ENCODE measurements at regions not wholly inside any gene's neighbourhood (a gene's known extent, or its start where the extent isn't known, plus 50 kb on each side); places are given as distances from the start of the nearest gene placed in this dataset.
A peak's percentile ranks its signal among the peaks of the same experiment; 100 is the strongest.
"Not testable (repeated sequence)": the region's sequence is repeated elsewhere in the genome, so short reads cannot be mapped to it uniquely, and the experiment has no call there.

GRCh38 chr1:96152957-96153356 is 568.6 kb upstream of the PTBP2 start:
- not testable (repeated sequence) for H3K27me3 ChIP-seq (ENCODE audit: control insufficient read depth, insufficient read depth, low read length)

GRCh38 chr1:96157101-96157500 is 564.5 kb upstream of the PTBP2 start:
- H3K36me3 ChIP-seq (ENCODE audit: control insufficient read depth, insufficient read depth, low read length): no peaks in the 10 kb centered on the region

More at GRCh38 chr1:96152957-96153356, 568.6 kb upstream of the PTBP2 start:
- not testable (repeated sequence) for H3K4me3 ChIP-seq (ENCODE audit: low read depth, low read length); H3K36me3 ChIP-seq (ENCODE audit: control insufficient read depth, insufficient read depth, low read length); H3K27ac ChIP-seq (ENCODE audit: low read depth, low read length); H3K4me1 ChIP-seq (ENCODE audit: control insufficient read depth, insufficient read depth, low read length); H3K9ac ChIP-seq (ENCODE audit: low read depth, low read length)
- H3K9me3 ChIP-seq (ENCODE audit: control insufficient read depth, insufficient read depth, low read length): peaks cover 11% of the 10 kb centered on the region

GRCh38 chr1:96159379-96159778 is 562.2 kb upstream of the PTBP2 start:
- Histone ChIP-seq H3K36me3 (ENCODE audit: control insufficient read depth, insufficient read depth, low read length) (no peaks in the 10 kb centered on the region), H3K4me3 (ENCODE audit: low read depth, low read length) (no peak overlapping the region), H3K27me3 (ENCODE audit: control insufficient read depth, insufficient read depth, low read length) (no peaks in the 10 kb centered on the region), H3K4me1 (ENCODE audit: control insufficient read depth, insufficient read depth, low read length) (no peaks in the 10 kb centered on the region), H3K27ac (ENCODE audit: low read depth, low read length) (no peak overlapping the region), H3K9me3 (ENCODE audit: control insufficient read depth, insufficient read depth, low read length) (peaks cover 6% of the 10 kb centered on the region), H3K9ac (ENCODE audit: low read depth, low read length) (no peak overlapping the region)

More at GRCh38 chr1:96157101-96157500, 564.5 kb upstream of the PTBP2 start:
- Histone ChIP-seq H3K27ac (ENCODE audit: low read depth, low read length) (no peak overlapping the region), H3K4me3 (ENCODE audit: low read depth, low read length) (no peak overlapping the region), H3K27me3 (ENCODE audit: control insufficient read depth, insufficient read depth, low read length) (no peaks in the 10 kb centered on the region), H3K9ac (ENCODE audit: low read depth, low read length) (no peak overlapping the region), H3K9me3 (ENCODE audit: control insufficient read depth, insufficient read depth, low read length) (peaks cover 11% of the 10 kb centered on the region), H3K4me1 (ENCODE audit: control insufficient read depth, insufficient read depth, low read length) (no peaks in the 10 kb centered on the region)

GRCh38 chr1:96164053-96164452 is 557.5 kb upstream of the PTBP2 start:
- no peak overlapping the region for H3K27ac ChIP-seq (ENCODE audit: low read depth, low read length)
- no peak overlapping the region for H3K4me3 ChIP-seq (ENCODE audit: low read depth, low read length)
- H3K9ac ChIP-seq (ENCODE audit: low read depth, low read length): no peak overlapping the region
- no peaks in the 10 kb centered on the region for H3K9me3 ChIP-seq (ENCODE audit: control insufficient read depth, insufficient read depth, low read length)
- H3K36me3 ChIP-seq (ENCODE audit: control insufficient read depth, insufficient read depth, low read length): no peaks in the 10 kb centered on the region
- H3K4me1 ChIP-seq (ENCODE audit: control insufficient read depth, insufficient read depth, low read length): no peaks in the 10 kb centered on the region
- no peaks in the 10 kb centered on the region for H3K27me3 ChIP-seq (ENCODE audit: control insufficient read depth, insufficient read depth, low read length)

GRCh38 chr1:96178053-96178452 is 543.5 kb upstream of the PTBP2 start:
- H3K9me3 ChIP-seq (ENCODE audit: control insufficient read depth, insufficient read depth, low read length): no peaks in the 10 kb centered on the region
- H3K27me3 ChIP-seq (ENCODE audit: control insufficient read depth, insufficient read depth, low read length): no peaks in the 10 kb centered on the region
- H3K9ac ChIP-seq (ENCODE audit: low read depth, low read length): no peak overlapping the region
- no peak overlapping the region for H3K4me3 ChIP-seq (ENCODE audit: low read depth, low read length)
- H3K27ac ChIP-seq (ENCODE audit: low read depth, low read length): no peak overlapping the region
- no peaks in the 10 kb centered on the region for H3K36me3 ChIP-seq (ENCODE audit: control insufficient read depth, insufficient read depth, low read length)
- H3K4me1 ChIP-seq (ENCODE audit: control insufficient read depth, insufficient read depth, low read length): no peaks in the 10 kb centered on the region

GRCh38 chr1:96183485-96183884 is 538.1 kb upstream of the PTBP2 start:
- Histone ChIP-seq H3K36me3 (ENCODE audit: control insufficient read depth, insufficient read depth, low read length) (no peaks in the 10 kb centered on the region), H3K4me1 (ENCODE audit: control insufficient read depth, insufficient read depth, low read length) (peaks cover 40% of the 10 kb centered on the region), H3K27me3 (ENCODE audit: control insufficient read depth, insufficient read depth, low read length) (no peaks in the 10 kb centered on the region), H3K9ac (ENCODE audit: low read depth, low read length) (no peak overlapping the region), H3K9me3 (ENCODE audit: control insufficient read depth, insufficient read depth, low read length) (no peaks in the 10 kb centered on the region), H3K4me3 (ENCODE audit: low read depth, low read length) (no peak overlapping the region), H3K27ac (ENCODE audit: low read depth, low read length) (no peak overlapping the region)

GRCh38 chr1:96183928-96184327 is 537.7 kb upstream of the PTBP2 start:
- no peaks in the 10 kb centered on the region for H3K27me3 ChIP-seq (ENCODE audit: control insufficient read depth, insufficient read depth, low read length)
- no peak overlapping the region for H3K27ac ChIP-seq (ENCODE audit: low read depth, low read length)
- H3K4me1 ChIP-seq (ENCODE audit: control insufficient read depth, insufficient read depth, low read length): peaks cover 40% of the 10 kb centered on the region
- no peak overlapping the region for H3K9ac ChIP-seq (ENCODE audit: low read depth, low read length)
- no peaks in the 10 kb centered on the region for H3K9me3 ChIP-seq (ENCODE audit: control insufficient read depth, insufficient read depth, low read length)
- no peak overlapping the region; the same call in 1 of the 2 replicates for H3K4me3 ChIP-seq (ENCODE audit: low read depth, low read length)
- no peaks in the 10 kb centered on the region for H3K36me3 ChIP-seq (ENCODE audit: control insufficient read depth, insufficient read depth, low read length)

- no peaks in the 10 kb centered on the region for H3K9me3 ChIP-seq (ENCODE audit: control insufficient read depth, insufficient read depth, low read length)
- H3K36me3 ChIP-seq (ENCODE audit: control insufficient read depth, insufficient read depth, low read length): no peaks in the 10 kb centered on the region
Observed at GRCh38 chr1:96185181-96185580, 536.4 kb upstream of the PTBP2 start.

GRCh38 chr1:96187020-96187419 is 534.6 kb upstream of the PTBP2 start:
- Histone ChIP-seq H3K27me3 (ENCODE audit: control insufficient read depth, insufficient read depth, low read length) (no peaks in the 10 kb centered on the region), H3K36me3 (ENCODE audit: control insufficient read depth, insufficient read depth, low read length) (no peaks in the 10 kb centered on the region), H3K9me3 (ENCODE audit: control insufficient read depth, insufficient read depth, low read length) (peaks cover 16% of the 10 kb centered on the region), H3K4me3 (ENCODE audit: low read depth, low read length) (no peak overlapping the region), H3K9ac (ENCODE audit: low read depth, low read length) (no peak overlapping the region), H3K4me1 (ENCODE audit: control insufficient read depth, insufficient read depth, low read length) (peaks cover 40% of the 10 kb centered on the region), H3K27ac (ENCODE audit: low read depth, low read length) (peak overlapping the region; percentile 31)

More at GRCh38 chr1:96185181-96185580, 536.4 kb upstream of the PTBP2 start:
- no peak overlapping the region for H3K27ac ChIP-seq (ENCODE audit: low read depth, low read length)
- H3K9ac ChIP-seq (ENCODE audit: low read depth, low read length): no peak overlapping the region
- H3K4me3 ChIP-seq (ENCODE audit: low read depth, low read length): no peak overlapping the region
- H3K4me1 ChIP-seq (ENCODE audit: control insufficient read depth, insufficient read depth, low read length): peaks cover 40% of the 10 kb centered on the region
- no peaks in the 10 kb centered on the region for H3K27me3 ChIP-seq (ENCODE audit: control insufficient read depth, insufficient read depth, low read length)

GRCh38 chr1:96191165-96191564 is 530.4 kb upstream of the PTBP2 start:
- H3K9ac ChIP-seq (ENCODE audit: low read depth, low read length): no peak overlapping the region
- no peak overlapping the region for H3K27ac ChIP-seq (ENCODE audit: low read depth, low read length)
- peaks cover 18% of the 10 kb centered on the region for H3K4me1 ChIP-seq (ENCODE audit: control insufficient read depth, insufficient read depth, low read length)
- H3K9me3 ChIP-seq (ENCODE audit: control insufficient read depth, insufficient read depth, low read length): peaks cover 35% of the 10 kb centered on the region
- no peak overlapping the region for H3K4me3 ChIP-seq (ENCODE audit: low read depth, low read length)
- no peaks in the 10 kb centered on the region for H3K36me3 ChIP-seq (ENCODE audit: control insufficient read depth, insufficient read depth, low read length)
- H3K27me3 ChIP-seq (ENCODE audit: control insufficient read depth, insufficient read depth, low read length): no peaks in the 10 kb centered on the region

- Histone ChIP-seq H3K27me3 (ENCODE audit: control insufficient read depth, insufficient read depth, low read length) (no peaks in the 10 kb centered on the region), H3K36me3 (ENCODE audit: control insufficient read depth, insufficient read depth, low read length) (no peaks in the 10 kb centered on the region), H3K9me3 (ENCODE audit: control insufficient read depth, insufficient read depth, low read length) (no peaks in the 10 kb centered on the region), H3K9ac (ENCODE audit: low read depth, low read length) (no peak overlapping the region), H3K27ac (ENCODE audit: low read depth, low read length) (no peak overlapping the region), H3K4me1 (ENCODE audit: control insufficient read depth, insufficient read depth, low read length) (no peaks in the 10 kb centered on the region), H3K4me3 (ENCODE audit: low read depth, low read length) (no peak overlapping the region)
Observed at GRCh38 chr1:96206451-96206850, 515.1 kb upstream of the PTBP2 start.

- no peak overlapping the region for H3K9ac ChIP-seq (ENCODE audit: low read depth, low read length)
- no peak overlapping the region for H3K27ac ChIP-seq (ENCODE audit: low read depth, low read length)
- no peaks in the 10 kb centered on the region for H3K27me3 ChIP-seq (ENCODE audit: control insufficient read depth, insufficient read depth, low read length)
- H3K36me3 ChIP-seq (ENCODE audit: control insufficient read depth, insufficient read depth, low read length): no peaks in the 10 kb centered on the region
- no peaks in the 10 kb centered on the region for H3K4me1 ChIP-seq (ENCODE audit: control insufficient read depth, insufficient read depth, low read length)
- no peaks in the 10 kb centered on the region for H3K9me3 ChIP-seq (ENCODE audit: control insufficient read depth, insufficient read depth, low read length)
- H3K4me3 ChIP-seq (ENCODE audit: low read depth, low read length): no peak overlapping the region
Observed at GRCh38 chr1:96207936-96208335, 513.6 kb upstream of the PTBP2 start.

Data from HUES48 (cell line).